Trophoblast cell (in vitro differentiated cells and primary cell): ENCODE measurements at regions not wholly inside any gene's neighbourhood (a gene's known extent, or its start where the extent isn't known, plus 50 kb on each side); places are given as distances from the start of the nearest gene placed in this dataset.

Experiments used
- DNase-seq, 2 donors: peaks; one replicate each; pipeline ENCODE4 v3.0.0-alpha.2; 2016
- H2AFZ ChIP-seq: 2 replicates; pipeline ENCODE4 v1.6.1; 2013; ENCODE audit warnings: low read length, moderate library complexity, mild to moderate bottlenecking; ENCODE audit not compliant: insufficient read depth, poor library complexity
- H2AK5ac ChIP-seq: 2 replicates; pipeline ENCODE4 v1.6.1; 2013; ENCODE audit warnings: mild to moderate bottlenecking, low read length
- H2BK120ac ChIP-seq: 2 replicates; pipeline ENCODE4 v1.6.1; 2013; ENCODE audit warnings: low read length, mild to moderate bottlenecking, moderate library complexity; ENCODE audit not compliant: insufficient read depth, poor library complexity
- H2BK12ac ChIP-seq: 2 replicates; pipeline ENCODE4 v1.6.1; 2013; ENCODE audit warnings: mild to moderate bottlenecking, low read length, moderate library complexity
- H2BK5ac ChIP-seq: 2 replicates; pipeline ENCODE4 v1.6.1; 2013; ENCODE audit warnings: low read length, low read depth, moderate library complexity, mild to moderate bottlenecking; ENCODE audit not compliant: poor library complexity
- H3K14ac ChIP-seq: 2 replicates; pipeline ENCODE4 v1.6.1; 2013; ENCODE audit warnings: mild to moderate bottlenecking, low read length
- H3K18ac ChIP-seq: 2 replicates; pipeline ENCODE4 v1.6.1; 2013; ENCODE audit warnings: mild to moderate bottlenecking, low read length
- H3K23ac ChIP-seq: 2 replicates; pipeline ENCODE4 v1.6.1; 2013; ENCODE audit warnings: low read length
- H3K27ac ChIP-seq: 2 replicates; pipeline ENCODE4 v1.5.1; 2013; ENCODE audit warnings: low read depth, mild to moderate bottlenecking, inconsistent platforms, low read length, moderate library complexity
- H3K27me3 ChIP-seq: 2 replicates; pipeline ENCODE4 v1.6.1; 2013; ENCODE audit warnings: inconsistent platforms, mild to moderate bottlenecking, low read length, moderate library complexity; ENCODE audit not compliant: insufficient read depth
- H3K36me3 ChIP-seq, 2 experiments: 1 replicate in 1 of 2; 2 replicates in 1 of 2; pipeline ENCODE4 v1.6.1; 2013; ENCODE audit warnings: low read length in 2 of 2, mild to moderate bottlenecking in 2 of 2, moderate library complexity in 1 of 2; ENCODE audit not compliant: insufficient read depth in 2 of 2, control insufficient read depth in 1 of 2
- H3K4ac ChIP-seq: 2 replicates; pipeline ENCODE4 v1.6.1; 2013; ENCODE audit warnings: low read depth, mild to moderate bottlenecking, low read length, moderate library complexity
- H3K4me1 ChIP-seq, 2 experiments: 1 replicate in 1 of 2; 2 replicates in 1 of 2; pipeline ENCODE4 v1.6.1; 2013; ENCODE audit warnings: low read length in 2 of 2, mild to moderate bottlenecking in 2 of 2, moderate library complexity in 1 of 2; ENCODE audit not compliant: insufficient read depth in 2 of 2, control insufficient read depth in 1 of 2
- H3K4me2 ChIP-seq: 2 replicates; pipeline ENCODE4 v1.6.1; 2013; ENCODE audit warnings: inconsistent platforms, mild to moderate bottlenecking, low read length, moderate library complexity
- H3K4me3 ChIP-seq: 2 replicates; pipeline ENCODE4 v1.5.1; 2013; ENCODE audit warnings: mild to moderate bottlenecking, low read depth, low read length, inconsistent platforms
- H3K79me1 ChIP-seq: one replicate; pipeline ENCODE4 v1.6.1; 2013; ENCODE audit warnings: low read length
- H3K79me2 ChIP-seq: 2 replicates; pipeline ENCODE4 v1.6.1; 2013; ENCODE audit warnings: low read length, mild to moderate bottlenecking; ENCODE audit not compliant: control insufficient read depth, insufficient read depth, poor library complexity
- H3K9ac ChIP-seq: 2 replicates; pipeline ENCODE4 v1.6.1; 2013; ENCODE audit warnings: mild to moderate bottlenecking, low read length
- H3K9me3 ChIP-seq: 2 replicates; pipeline ENCODE4 v1.6.1; 2013; ENCODE audit warnings: low read depth, mild to moderate bottlenecking, control low read depth, inconsistent platforms, low read length; ENCODE audit not compliant: insufficient read depth
- H4K12ac ChIP-seq: 2 replicates; pipeline ENCODE4 v1.6.1; 2013; ENCODE audit warnings: low read depth, mild to moderate bottlenecking, low read length, moderate library complexity
- H4K8ac ChIP-seq: 2 replicates; pipeline ENCODE4 v1.6.1; 2013; ENCODE audit warnings: low read depth, mild to moderate bottlenecking, low read length, moderate library complexity
- H4K91ac ChIP-seq: one replicate; pipeline ENCODE4 v1.6.1; 2013; ENCODE audit warnings: low read depth, mild to moderate bottlenecking, low read length, moderate library complexity
- WGBS: extraction: QIAGEN DNeasy Blood & Tissue Kit; methylation state at CpG from one replicate; pipeline ENCODE4 v1.1.7; 2013; ENCODE audit warnings: missing lambda C conversion rate; ENCODE audit not compliant: insufficient read length, insufficient coverage; ENCODE audit errors: extremely low coverage; 5-methylcytosine and 5-hydroxymethylcytosine counted together

- no peak overlapping the region for H3K27ac ChIP-seq
- no peaks in the 10 kb centered on the region for H3K79me1 ChIP-seq
- H3K79me2 ChIP-seq = no peaks in the 10 kb centered on the region
- H4K91ac ChIP-seq = no peak overlapping the region
- H2BK5ac ChIP-seq = no peak overlapping the region
- H3K27me3 ChIP-seq = no peaks in the 10 kb centered on the region
- no peak for DNase-seq
- H3K23ac ChIP-seq = no peak overlapping the region
- H3K9me3 ChIP-seq = no peaks in the 10 kb centered on the region
- no CpG with 5 or more reads among the region's 1 CpG for WGBS
- no peak overlapping the region for H4K8ac ChIP-seq
- no peak overlapping the region for H3K4me3 ChIP-seq
- H3K4me1 ChIP-seq = no peaks in the 10 kb centered on the region
- H3K9ac ChIP-seq = no peak overlapping the region
- no peak overlapping the region for H2BK120ac ChIP-seq
- H3K4me2 ChIP-seq = no peak overlapping the region
- no peak overlapping the region for H3K14ac ChIP-seq
- H3K4ac ChIP-seq = no peak overlapping the region
- no peak overlapping the region for H4K12ac ChIP-seq
- no peak overlapping the region for H2BK12ac ChIP-seq
- H2AK5ac ChIP-seq = no peak overlapping the region
- H3K18ac ChIP-seq = no peak overlapping the region
- H2AFZ ChIP-seq = no peak overlapping the region
- no peaks in the 10 kb centered on the region for H3K36me3 ChIP-seq
Measured at GRCh38 chr10:64659311-64659710, 1138.1 kb downstream of the REEP3 start.

- Histone ChIP-seq H3K9ac (no peak overlapping the region), H3K4me1 (peaks cover 2 to 3% of the 10 kb centered on the region in 2 experiments), H3K14ac (no peak overlapping the region), H2BK12ac (peak overlapping the region; percentile 4), H3K18ac (no peak overlapping the region), H4K8ac (no peak overlapping the region), H3K79me2 (no peaks in the 10 kb centered on the region), H2AFZ (no peak overlapping the region), H2BK120ac (no peak overlapping the region), H2AK5ac (no peak overlapping the region), H3K9me3 (no peaks in the 10 kb centered on the region), H4K12ac (no peak overlapping the region), H2BK5ac (no peak overlapping the region), H3K27me3 (no peaks in the 10 kb centered on the region), H3K79me1 (no peaks in the 10 kb centered on the region), H3K4me2 (no peak overlapping the region), H3K4me3 (no peak overlapping the region), H3K27ac (no peak overlapping the region), H3K4ac (no peak overlapping the region), H3K23ac (no peak overlapping the region), H4K91ac (no peak overlapping the region), H3K36me3 (no peaks in the 10 kb centered on the region)
- no peak for DNase-seq
- WGBS = no CpG with 5 or more reads among the region's 3 CpGs
Measured at GRCh38 chr10:64682043-64682442, 1160.8 kb downstream of the REEP3 start.

GRCh38 chr10:64690194-64690593 lies 1169.0 kb downstream of the REEP3 start:
- no peaks in the 10 kb centered on the region for H3K36me3 ChIP-seq
- H3K4me2 ChIP-seq = no peak overlapping the region
- no CpG with 5 or more reads among the region's 3 CpGs for WGBS
- no peaks in the 10 kb centered on the region for H3K4me1 ChIP-seq
- H3K18ac ChIP-seq = no peak overlapping the region
- no peak overlapping the region for H3K27ac ChIP-seq
- H4K12ac ChIP-seq = no peak overlapping the region
- no peak overlapping the region for H3K23ac ChIP-seq
- no peak overlapping the region for H2BK12ac ChIP-seq
- H3K4ac ChIP-seq = no peak overlapping the region
- H4K8ac ChIP-seq = no peak overlapping the region
- H2AFZ ChIP-seq = no peak overlapping the region
- H3K14ac ChIP-seq = no peak overlapping the region
- H3K9me3 ChIP-seq = no peaks in the 10 kb centered on the region
- H2BK5ac ChIP-seq = no peak overlapping the region
- no peaks in the 10 kb centered on the region for H3K27me3 ChIP-seq
- no peak overlapping the region for H3K9ac ChIP-seq
- no peak overlapping the region for H4K91ac ChIP-seq
- H3K79me2 ChIP-seq = no peaks in the 10 kb centered on the region
- H3K4me3 ChIP-seq = no peak overlapping the region
- H2BK120ac ChIP-seq = no peak overlapping the region
- no peak for DNase-seq
- no peaks in the 10 kb centered on the region for H3K79me1 ChIP-seq
- H2AK5ac ChIP-seq = no peak overlapping the region

- no peak overlapping the region for H2BK12ac ChIP-seq
- WGBS = no CpG with 5 or more reads among the region's 3 CpGs
- no peaks in the 10 kb centered on the region for H3K9me3 ChIP-seq
- no peak overlapping the region for H3K14ac ChIP-seq
- no peak overlapping the region for H3K4ac ChIP-seq
- no peak overlapping the region for H4K12ac ChIP-seq
- no peak overlapping the region for H3K27ac ChIP-seq
- no peaks in the 10 kb centered on the region for H3K79me1 ChIP-seq
- H2BK5ac ChIP-seq = no peak overlapping the region
- H3K4me3 ChIP-seq = no peak overlapping the region
- no peaks in the 10 kb centered on the region for H3K4me1 ChIP-seq
- no peak for DNase-seq
- no peak overlapping the region for H3K18ac ChIP-seq
- no peak overlapping the region for H3K9ac ChIP-seq
- no peak overlapping the region for H4K8ac ChIP-seq
- no peaks in the 10 kb centered on the region for H3K27me3 ChIP-seq
- H3K4me2 ChIP-seq = no peak overlapping the region
- H2AK5ac ChIP-seq = no peak overlapping the region
- H4K91ac ChIP-seq = no peak overlapping the region
- no peaks in the 10 kb centered on the region for H3K79me2 ChIP-seq
- H2BK120ac ChIP-seq = no peak overlapping the region
- no peak overlapping the region for H3K23ac ChIP-seq
- no peak overlapping the region for H2AFZ ChIP-seq
- no peaks in the 10 kb centered on the region for H3K36me3 ChIP-seq
Measured at GRCh38 chr10:64699244-64699643, 1178.0 kb downstream of the REEP3 start.
